HG02759 (cell line): ENCODE measurements at regions not wholly inside any gene's neighbourhood (a gene's known extent, or its start where the extent isn't known, plus 50 kb on each side); places are given as distances from the start of the nearest gene placed in this dataset.
"Not testable (repeated sequence)": the region's sequence is repeated elsewhere in the genome, so short reads cannot be mapped to it uniquely, and the experiment has no call there.

Experiments
- ATAC-seq: cut with Tn5 transposase; IDR thresholded peaks from one replicate; pipeline ENCODE4 v1.9.1; 2021; ENCODE audit warnings: mild to moderate bottlenecking, moderate library complexity; ENCODE audit not compliant: unreplicated experiment

DNA sequence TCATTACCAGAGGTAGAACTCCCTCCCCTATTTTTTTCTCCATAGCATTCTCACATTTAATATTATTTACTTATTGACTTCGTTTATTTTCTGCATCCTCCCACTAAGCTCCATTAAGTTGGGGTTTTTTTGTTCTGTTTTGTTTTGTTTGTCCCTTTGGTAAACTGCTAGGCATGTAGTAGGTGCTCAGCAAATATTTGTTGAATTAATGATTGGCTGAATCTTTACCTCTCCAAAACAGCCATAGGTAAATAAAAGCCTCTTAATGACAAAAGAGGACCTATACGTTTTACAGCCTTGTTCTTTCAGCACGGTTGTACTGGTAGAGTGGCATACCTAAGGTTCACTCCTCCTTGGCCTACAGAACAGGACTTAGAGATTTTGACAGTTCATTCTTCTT, 52.0 kb downstream of the PRORP start:
- ATAC-seq: no peak

DNA sequence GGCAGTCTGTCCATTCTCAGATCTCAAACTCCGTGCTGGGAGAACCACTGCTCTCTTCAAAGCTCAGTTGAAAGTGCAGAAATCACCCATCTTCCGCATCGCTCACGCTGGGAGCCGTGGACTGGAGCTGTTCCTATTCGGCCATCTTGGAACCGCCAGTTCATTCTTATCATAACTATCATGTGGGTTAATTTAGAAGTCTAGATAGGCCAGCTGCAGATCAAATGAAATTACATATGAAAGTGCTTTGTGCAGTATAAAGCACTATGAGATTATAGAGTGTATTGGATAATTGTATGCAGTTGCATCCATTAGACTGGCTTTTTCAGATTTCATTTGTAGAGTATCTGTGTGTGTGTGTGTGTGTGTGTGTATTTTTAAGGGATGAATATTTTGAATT, 57.8 kb downstream of the PRORP start:
- ATAC-seq: no peak

- not testable (repeated sequence) for ATAC-seq
These were observed 62.5 kb downstream of the PRORP start for GRCh38 chr14:35184891-35185290.

DNA sequence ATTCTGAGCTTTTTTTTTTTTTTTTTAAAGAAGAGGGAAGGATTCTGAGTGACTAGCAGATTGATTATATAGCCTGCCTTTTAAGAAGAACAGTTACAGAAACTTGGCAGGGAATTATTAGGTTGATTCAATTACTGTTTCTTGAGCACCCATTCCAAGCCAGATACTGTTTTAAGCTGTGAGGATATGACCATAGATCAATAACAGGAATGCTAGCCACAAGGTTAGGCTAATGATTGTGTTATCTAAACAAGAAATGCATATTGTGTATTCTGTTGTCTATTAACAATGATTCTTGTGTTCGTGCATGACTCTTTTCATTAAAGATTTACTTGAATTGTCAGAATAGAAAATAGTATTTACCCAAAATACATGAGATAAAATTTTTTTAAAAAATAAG, 67.1 kb downstream of the PRORP start:
- no peak for ATAC-seq

GRCh38 chr14:35193161-35193560, 70.8 kb downstream of the PRORP start:
- ATAC-seq: no peak

- not testable (repeated sequence) for ATAC-seq
These were observed 71.8 kb downstream of the PRORP start for GRCh38 chr14:35194183-35194582.

GRCh38 chr14:35196571-35196970, 74.2 kb downstream of the PRORP start:
- ATAC-seq: peak; percentile 63

GRCh38 chr14:35197015-35197414, 74.7 kb downstream of the PRORP start:
- ATAC-seq: no peak

GRCh38 chr14:35201066-35201465, 78.7 kb downstream of the PRORP start:
- no peak for ATAC-seq

- ATAC-seq: no peak
These were observed 79.8 kb downstream of the PRORP start for GRCh38 chr14:35202195-35202594.

- no peak for ATAC-seq
These were observed 83.4 kb downstream of the PRORP start for GRCh38 chr14:35205737-35206136.

DNA sequence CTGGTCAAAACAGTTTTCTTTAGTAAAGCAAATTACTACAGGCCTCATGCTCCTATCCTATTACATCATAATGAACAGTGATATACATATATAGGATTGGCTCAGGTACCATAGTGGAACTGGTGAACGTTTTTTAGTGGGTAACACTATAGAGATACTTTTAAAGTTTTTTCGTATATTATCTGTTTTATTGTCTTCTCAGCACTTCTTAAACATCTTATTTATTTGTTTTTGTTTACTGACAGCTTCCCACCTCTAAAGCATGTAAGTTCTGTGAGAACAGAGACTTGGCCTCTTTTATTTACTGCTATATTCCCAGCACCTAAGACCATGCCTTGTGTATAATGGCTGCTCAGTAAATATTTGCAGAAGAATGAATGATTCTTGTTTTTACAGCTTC, 81.1 kb upstream of the PSMA6 start:
- no peak for ATAC-seq

GRCh38 chr14:35212471-35213142, 79.6 kb upstream of the PSMA6 start:
- ATAC-seq: no peak

- ATAC-seq: no peak
These were observed 78.9 kb upstream of the PSMA6 start for GRCh38 chr14:35213143-35213788.

DNA sequence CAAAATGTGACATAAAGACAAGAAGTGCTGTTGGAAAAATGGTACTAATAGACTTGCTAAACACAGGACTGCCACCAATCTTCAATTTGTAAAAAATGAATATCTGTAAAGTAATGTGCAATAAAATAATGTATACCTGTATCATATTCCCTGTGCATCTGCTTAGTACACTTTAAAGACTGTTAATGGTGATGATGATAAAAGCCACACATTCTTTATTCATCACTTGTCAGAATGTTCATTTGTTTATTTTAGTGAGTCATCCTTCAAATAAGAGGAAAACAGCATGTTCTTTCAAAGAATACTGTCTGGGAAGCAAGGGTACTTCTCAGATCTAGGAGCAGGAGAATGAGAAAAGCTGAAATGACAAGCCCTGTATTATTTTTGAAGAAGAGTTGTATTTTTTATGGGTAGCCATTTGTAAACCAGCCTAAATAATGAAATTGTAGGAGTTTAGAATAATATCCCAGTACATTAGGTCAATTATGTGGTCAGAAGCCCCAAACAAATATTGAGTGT, 78.3 kb upstream of the PSMA6 start:
- no peak for ATAC-seq

GRCh38 chr14:35214402-35214801, 77.8 kb upstream of the PSMA6 start:
- ATAC-seq: not testable (repeated sequence)

GRCh38 chr14:35215110-35215813, 76.9 kb upstream of the PSMA6 start:
- no peak for ATAC-seq

- not testable (repeated sequence) for ATAC-seq
These were observed 74.0 kb upstream of the PSMA6 start for GRCh38 chr14:35218176-35218575.

DNA sequence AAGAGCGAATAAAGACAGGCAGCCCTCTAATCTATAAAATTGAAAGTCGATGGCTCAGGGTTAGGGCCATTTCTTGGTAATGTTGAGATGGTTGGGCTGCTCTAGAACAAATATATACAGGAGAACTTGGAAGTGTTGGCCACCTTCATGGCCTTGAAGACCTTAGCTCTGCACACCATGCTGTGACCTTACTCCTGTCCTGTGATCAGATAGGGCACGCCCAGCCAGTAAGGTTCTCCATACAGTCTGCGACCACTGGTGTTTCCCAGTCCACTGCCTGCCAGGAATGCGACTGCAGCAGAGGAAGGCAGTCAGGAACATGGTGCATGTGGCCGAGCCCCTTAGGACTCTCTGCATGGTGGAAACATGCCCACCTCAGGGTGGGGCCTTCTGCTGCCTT, 73.2 kb upstream of the PSMA6 start:
- ATAC-seq: no peak

DNA sequence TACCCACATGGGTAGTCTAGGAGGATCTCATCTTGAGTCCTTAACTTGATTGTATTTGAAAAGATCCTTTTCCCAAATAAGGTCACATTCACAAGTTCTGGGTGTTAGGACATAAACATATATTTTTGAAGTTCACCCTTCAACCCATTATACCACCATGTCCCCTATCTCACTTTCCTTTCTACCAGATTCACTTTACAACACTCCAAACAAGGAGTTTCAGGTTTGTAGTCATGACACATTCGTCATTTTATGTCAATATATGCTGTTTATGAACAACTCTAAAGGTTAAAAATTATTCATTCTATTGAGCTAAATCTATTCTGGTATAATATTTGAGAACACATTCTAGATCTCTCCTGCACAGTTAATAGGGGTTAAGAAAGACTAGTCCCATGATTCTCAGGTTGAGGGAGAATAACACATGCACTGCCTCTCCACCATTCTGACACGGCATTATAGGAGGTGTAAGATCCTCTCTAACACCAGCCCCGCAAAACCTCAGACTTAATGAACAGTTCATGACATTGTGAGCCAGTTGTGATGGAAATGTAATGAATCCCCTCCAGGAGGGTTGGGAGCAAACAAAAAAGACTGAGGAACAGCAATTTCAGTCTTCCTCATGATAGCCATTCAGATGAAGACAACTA, 72.0 kb upstream of the PSMA6 start:
- no peak for ATAC-seq

GRCh38 chr14:35220920-35221319, 71.3 kb upstream of the PSMA6 start:
- no peak for ATAC-seq
